ENCODE measurements at regions not wholly inside any gene's neighbourhood (a gene's known extent, or its start where the extent isn't known, plus 50 kb on each side); places are given as distances from the start of the nearest gene placed in this dataset.

DNA sequence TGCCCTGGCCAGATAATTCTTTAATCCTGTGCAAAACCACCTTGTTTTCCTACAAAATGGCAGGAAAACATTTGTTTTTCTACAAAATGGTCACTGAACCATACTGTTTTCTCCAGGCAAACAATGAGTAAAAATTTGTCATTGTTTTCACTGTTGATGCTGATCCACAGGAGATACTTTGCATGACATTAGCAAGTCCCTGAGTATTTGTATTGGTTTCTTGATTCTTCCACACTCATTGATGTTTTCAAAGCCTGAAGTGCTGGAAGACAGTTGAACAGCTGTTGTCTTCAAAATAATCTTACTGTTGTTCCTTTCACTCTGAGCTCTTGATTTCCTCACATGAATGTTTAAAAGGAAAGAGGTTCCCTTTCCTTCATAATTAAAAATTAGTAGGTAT lies 123.1 kb upstream of the HTR2A start:
- Histone ChIP-seq H3K9me1 (ENCODE audit: insufficient read depth, low read length) (no peaks in the 10 kb centered on the region), H3K9ac (ENCODE audit: low read depth, low read length) (no peak overlapping the region), H2AFZ (replicated peaks; ENCODE audit: low read length, poor library complexity) (no peak overlapping the region), H3K14ac (replicated peaks; ENCODE audit: low read depth, low read length) (no peak overlapping the region), H2BK120ac (ENCODE audit: low read depth, low read length) (no peak overlapping the region), H2AK5ac (ENCODE audit: low read depth, low read length) (no peak overlapping the region), H3K4me1 (ENCODE audit: control insufficient read depth, insufficient read depth, low read length) (no peaks in the 10 kb centered on the region), H3K79me1 (ENCODE audit: low read depth in 1 of 2, low read length in 2 of 2) (no peaks in the 10 kb centered on the region), H3K23ac (ENCODE audit: low read depth, low read length) (no peak overlapping the region), H3K36me3 (ENCODE audit: control insufficient read depth, insufficient read depth, low read length) (no peaks in the 10 kb centered on the region), H3K9me3 (ENCODE audit: control insufficient read depth, insufficient read depth, low read length) (no peaks in the 10 kb centered on the region), H4K91ac (ENCODE audit: insufficient read depth, low read depth, low read length) (no peak overlapping the region), H2BK5ac (ENCODE audit: low read depth, low read length, poor library complexity, severe bottlenecking) (no peak overlapping the region), H2BK20ac (ENCODE audit: low read depth, low read length) (no peak overlapping the region), H3K4me3 (ENCODE audit: insufficient read depth, low read depth, low read length) (no peak overlapping the region), H3K27me3 (ENCODE audit: control insufficient read depth, insufficient read depth, low read length) (no peaks in the 10 kb centered on the region), H3K4ac (ENCODE audit: low read depth, low read length) (no peak overlapping the region), H4K20me1 (ENCODE audit: insufficient read depth, low read length) (no peaks in the 10 kb centered on the region), H4K5ac (ENCODE audit: low read depth, low read length) (no peak overlapping the region), H3K27ac (ENCODE audit: insufficient read depth, low read length) (no peak overlapping the region), H2AK9ac (replicated peaks; ENCODE audit: low read depth, low read length, poor library complexity) (no peak overlapping the region), H2BK15ac (ENCODE audit: low read depth, low read length) (no peak overlapping the region), H3K56ac (ENCODE audit: extremely low read depth, insufficient read depth, low read length) (no peak overlapping the region), H3K18ac (ENCODE audit: low read depth, low read length) (no peak overlapping the region), H4K8ac (ENCODE audit: low read depth in 2 of 2, low read length in 2 of 2) (no peak overlapping the region), H3K4me2 (ENCODE audit: low read depth, low read length) (no peak overlapping the region)
- dilution Hi-C loops (cut with HindIII; ENCODE audit: low sequenced_read_pairs, unreplicated experiment), result no loop called here
- in situ Hi-C loops (cut with MboI; ENCODE audit: low sequenced_read_pairs), result no loop called here
- POLR2A ChIA-PET (ENCODE audit: unreplicated experiment), result no interaction called here
- no TSS peak for BruUV-seq (replicated peaks)
- CTCF ChIA-PET, result no interaction called here
- ATAC-seq (ENCODE audit: low read depth) (no peak), DNase-seq (no peak)
- intact Hi-C loops (cut with micrococcal nuclease), result no loop called here
- no peak for TF ChIP-seq NFE2L2 (IDR thresholded peaks at IDR 0.05; ENCODE audit: low read depth, low read length)
- TF ChIP-seq, protein P1, sequence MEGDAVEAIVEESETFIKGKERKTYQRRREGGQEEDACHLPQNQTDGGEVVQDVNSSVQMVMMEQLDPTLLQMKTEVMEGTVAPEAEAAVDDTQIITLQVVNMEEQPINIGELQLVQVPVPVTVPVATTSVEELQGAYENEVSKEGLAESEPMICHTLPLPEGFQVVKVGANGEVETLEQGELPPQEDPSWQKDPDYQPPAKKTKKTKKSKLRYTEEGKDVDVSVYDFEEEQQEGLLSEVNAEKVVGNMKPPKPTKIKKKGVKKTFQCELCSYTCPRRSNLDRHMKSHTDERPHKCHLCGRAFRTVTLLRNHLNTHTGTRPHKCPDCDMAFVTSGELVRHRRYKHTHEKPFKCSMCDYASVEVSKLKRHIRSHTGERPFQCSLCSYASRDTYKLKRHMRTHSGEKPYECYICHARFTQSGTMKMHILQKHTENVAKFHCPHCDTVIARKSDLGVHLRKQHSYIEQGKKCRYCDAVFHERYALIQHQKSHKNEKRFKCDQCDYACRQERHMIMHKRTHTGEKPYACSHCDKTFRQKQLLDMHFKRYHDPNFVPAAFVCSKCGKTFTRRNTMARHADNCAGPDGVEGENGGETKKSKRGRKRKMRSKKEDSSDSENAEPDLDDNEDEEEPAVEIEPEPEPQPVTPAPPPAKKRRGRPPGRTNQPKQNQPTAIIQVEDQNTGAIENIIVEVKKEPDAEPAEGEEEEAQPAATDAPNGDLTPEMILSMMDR (conservative IDR thresholded peaks at IDR 0.05; ENCODE audit: low read depth, low read length), result no peak
- no peak for TF ChIP-seq SMC3 (IDR thresholded peaks at IDR 0.05; ENCODE audit: low read depth, low read length)
- no peak for TF ChIP-seq CEBPB (IDR thresholded peaks at IDR 0.05; ENCODE audit: low read depth, low read length)
